ENCODE measurements at regions not wholly inside any gene's neighbourhood (a gene's known extent, or its start where the extent isn't known, plus 50 kb on each side); places are given as distances from the start of the nearest gene placed in this dataset.
"Not testable (repeated sequence)": the region's sequence is repeated elsewhere in the genome, so short reads cannot be mapped to it uniquely, and the experiment has no call there.

- H3K4me1 Mint-ChIP-seq (ENCODE audit: insufficient read depth, unreplicated experiment): peaks cover 6% of the 10 kb centered on the region
- ChIA-PET CTCF (no interaction called here), POLR2A (no interaction called here)
- TF ChIP-seq CTCF (IDR thresholded peaks at IDR 0.05; ENCODE audit: unreplicated experiment): no peak
- intact Hi-C loops (cut with micrococcal nuclease): no loop called here
- no TSS peak for BruUV-seq (replicated peaks)
- no peak overlapping the region for H3K4me3 Mint-ChIP-seq (ENCODE audit: unreplicated experiment)
- no peak for DNase-seq (ENCODE audit: unreplicated experiment)
- H3K27ac Mint-ChIP-seq (ENCODE audit: low read depth, unreplicated experiment): no peak overlapping the region
- H3K36me3 Mint-ChIP-seq (ENCODE audit: insufficient read depth, unreplicated experiment): no peaks in the 10 kb centered on the region
- H3K27me3 Mint-ChIP-seq (ENCODE audit: insufficient read depth, unreplicated experiment): no peaks in the 10 kb centered on the region
- peaks cover 9% of the 10 kb centered on the region for H3K9me3 Mint-ChIP-seq (ENCODE audit: unreplicated experiment)
Measured at GRCh38 chr16:60642956-60643355, 1393.3 kb downstream of the CDH8 start.

GRCh38 chr16:60641067-60641665 lies 1395.1 kb downstream of the CDH8 start:
- intact Hi-C loops (cut with micrococcal nuclease): no loop called here
- no peak for TF ChIP-seq CTCF (IDR thresholded peaks at IDR 0.05; ENCODE audit: unreplicated experiment)
- CTCF ChIA-PET: interaction anchor here (0.6 to 0.7 kb wide), 2 partner anchors 148 to 1827 kb away, joined by 3 to 6 read pairs; no protein-coding TSS in a partner anchor
- peaks cover 5% of the 10 kb centered on the region for H3K4me1 Mint-ChIP-seq (ENCODE audit: insufficient read depth, unreplicated experiment)
- no peaks in the 10 kb centered on the region for H3K36me3 Mint-ChIP-seq (ENCODE audit: insufficient read depth, unreplicated experiment)
- H3K27ac Mint-ChIP-seq (ENCODE audit: low read depth, unreplicated experiment): no peak overlapping the region
- POLR2A ChIA-PET: no interaction called here
- H3K4me3 Mint-ChIP-seq (ENCODE audit: unreplicated experiment): no peak overlapping the region
- peaks cover 9% of the 10 kb centered on the region for H3K9me3 Mint-ChIP-seq (ENCODE audit: unreplicated experiment)
- DNase-seq (ENCODE audit: unreplicated experiment): no peak
- no peaks in the 10 kb centered on the region for H3K27me3 Mint-ChIP-seq (ENCODE audit: insufficient read depth, unreplicated experiment)
- no TSS peak for BruUV-seq (replicated peaks)

DNA sequence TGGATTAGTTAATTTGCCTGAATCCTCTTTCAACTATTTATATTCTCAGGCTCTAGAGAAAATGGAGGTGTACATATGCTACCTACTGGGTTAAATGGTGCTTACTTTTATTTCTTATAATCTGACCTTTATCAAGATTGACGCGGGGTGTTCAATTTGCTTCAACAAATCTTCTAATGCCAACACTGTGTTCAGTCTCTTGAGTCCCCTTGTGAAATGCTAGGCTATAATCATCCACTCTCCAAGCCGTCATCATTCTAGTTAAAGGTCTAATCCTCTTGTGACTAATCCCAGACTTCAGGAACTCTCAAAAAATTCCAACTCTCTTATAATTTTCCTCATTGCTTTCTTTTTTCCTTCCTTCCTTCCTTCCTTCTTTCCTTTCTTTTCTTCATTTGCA lies 1396.2 kb downstream of the CDH8 start:
- CTCF ChIA-PET: no interaction called here
- no peaks in the 10 kb centered on the region for H3K27me3 Mint-ChIP-seq (ENCODE audit: insufficient read depth, unreplicated experiment)
- no peaks in the 10 kb centered on the region for H3K36me3 Mint-ChIP-seq (ENCODE audit: insufficient read depth, unreplicated experiment)
- H3K27ac Mint-ChIP-seq (ENCODE audit: low read depth, unreplicated experiment): no peak overlapping the region
- intact Hi-C loops (cut with micrococcal nuclease): no loop called here
- BruUV-seq (replicated peaks): no TSS peak
- H3K4me3 Mint-ChIP-seq (ENCODE audit: unreplicated experiment): no peak overlapping the region
- DNase-seq (ENCODE audit: unreplicated experiment): no peak
- TF ChIP-seq CTCF (IDR thresholded peaks at IDR 0.05; ENCODE audit: unreplicated experiment): no peak
- H3K4me1 Mint-ChIP-seq (ENCODE audit: insufficient read depth, unreplicated experiment): peaks cover 5% of the 10 kb centered on the region
- H3K9me3 Mint-ChIP-seq (ENCODE audit: unreplicated experiment): peaks cover 9% of the 10 kb centered on the region
- POLR2A ChIA-PET: no interaction called here

GRCh38 chr16:60636636-60637035 lies 1399.6 kb downstream of the CDH8 start:
- H3K36me3 Mint-ChIP-seq (ENCODE audit: insufficient read depth, unreplicated experiment); DNase-seq (ENCODE audit: unreplicated experiment); H3K4me1 Mint-ChIP-seq (ENCODE audit: insufficient read depth, unreplicated experiment); H3K4me3 Mint-ChIP-seq (ENCODE audit: unreplicated experiment); POLR2A ChIA-PET; CTCF ChIA-PET; H3K27ac Mint-ChIP-seq (ENCODE audit: low read depth, unreplicated experiment); BruUV-seq (replicated peaks); H3K27me3 Mint-ChIP-seq (ENCODE audit: insufficient read depth, unreplicated experiment); intact Hi-C loops (cut with micrococcal nuclease): not testable (repeated sequence)
- peaks cover 14% of the 10 kb centered on the region for H3K9me3 Mint-ChIP-seq (ENCODE audit: unreplicated experiment)

- no peak for TF ChIP-seq CTCF (IDR thresholded peaks at IDR 0.05; ENCODE audit: unreplicated experiment)
- POLR2A ChIA-PET: interaction anchor here (1.1 kb wide), 1 partner anchor 236 kb away, joined by 3 read pairs; no protein-coding TSS in a partner anchor
- CTCF ChIA-PET: no interaction called here
- intact Hi-C loops (cut with micrococcal nuclease): no loop called here
- no TSS peak for BruUV-seq (replicated peaks)
- no peak for DNase-seq (ENCODE audit: unreplicated experiment)
- H3K4me1 Mint-ChIP-seq (ENCODE audit: insufficient read depth, unreplicated experiment): no peaks in the 10 kb centered on the region
- no peak overlapping the region for H3K27ac Mint-ChIP-seq (ENCODE audit: low read depth, unreplicated experiment)
- no peak overlapping the region for H3K4me3 Mint-ChIP-seq (ENCODE audit: unreplicated experiment)
- H3K27me3 Mint-ChIP-seq (ENCODE audit: insufficient read depth, unreplicated experiment): no peaks in the 10 kb centered on the region
- H3K9me3 Mint-ChIP-seq (ENCODE audit: unreplicated experiment): peaks cover 13% of the 10 kb centered on the region
- no peaks in the 10 kb centered on the region for H3K36me3 Mint-ChIP-seq (ENCODE audit: insufficient read depth, unreplicated experiment)
Measured at GRCh38 chr16:60636117-60636516, 1400.1 kb downstream of the CDH8 start.
